OCI-LY3 (cell line): ENCODE measurements at regions not wholly inside any gene's neighbourhood (a gene's known extent, or its start where the extent isn't known, plus 50 kb on each side); places are given as distances from the start of the nearest gene placed in this dataset.

ENCODE experiments used
- H2AFZ ChIP-seq: fragments of 200-600, 300-600 bp; shearing (Covaris generic); 2 replicates; pipeline ENCODE4 v1.6.0; 2014; ENCODE audit warnings: antibody characterized with exemption, low read depth, low read length
- H3K27ac ChIP-seq: fragments of 200-600, 300-600 bp; sonication (generic); 2 replicates; pipeline ENCODE4 v1.5.1; 2014; ENCODE audit warnings: mild to moderate bottlenecking, low read length, moderate library complexity, mixed read lengths
- H3K27me3 ChIP-seq: fragments of 200-600, 300-600 bp; sonication (generic); 2 replicates; pipeline ENCODE4 v1.6.1; 2014; ENCODE audit warnings: low read depth, low read length, mixed read lengths
- H3K36me3 ChIP-seq: fragments of 200-600, 300-600 bp; sonication (generic); replicated peaks from 2 replicates; pipeline ENCODE3; 2014; ENCODE audit warnings: low read depth, low read length, mixed read lengths
- H3K4me1 ChIP-seq: fragments of 300-600, 200-600 bp; sonication (generic); 2 replicates; pipeline ENCODE4 v1.6.1; 2014; ENCODE audit warnings: low read length, mixed read lengths
- H3K4me2 ChIP-seq: fragments of 200-600, 300-600 bp; sonication (generic); 2 replicates; pipeline ENCODE4 v1.6.1; 2014; ENCODE audit warnings: low read length, mixed read lengths
- H3K4me3 ChIP-seq: fragments of 300-600, 200-600 bp; sonication (generic); 2 replicates; pipeline ENCODE4 v1.5.1; 2014; ENCODE audit warnings: antibody characterized with exemption, mild to moderate bottlenecking, low read length, moderate library complexity
- H3K79me2 ChIP-seq: fragments of 300-600, 200-600 bp; shearing (Covaris generic); 2 replicates; pipeline ENCODE4 v1.6.1; 2014; ENCODE audit warnings: mild to moderate bottlenecking, low read length, mixed read lengths
- H3K9ac ChIP-seq: fragments of 300-600, 200-600 bp; shearing (Covaris generic); 2 replicates; pipeline ENCODE4 v1.6.0; 2014; ENCODE audit warnings: mild to moderate bottlenecking, low read length, moderate library complexity
- H3K9me3 ChIP-seq: fragments of 200-600, 300-600 bp; shearing (Covaris generic); 2 replicates; pipeline ENCODE4 v1.6.1; 2014; ENCODE audit warnings: low read length, mixed read lengths; ENCODE audit not compliant: insufficient read depth
- H4K20me1 ChIP-seq: fragments of 200-600, 300-600 bp; sonication (generic); 2 replicates; pipeline ENCODE4 v1.6.1; 2016; ENCODE audit warnings: low read length, mixed read lengths; ENCODE audit not compliant: insufficient read depth
- CTCF ChIP-seq: fragments of 200-600, 300-600 bp; sonication (generic); IDR thresholded peaks from 2 replicates; pipeline ENCODE4 v1.5.1; 2014; ENCODE audit warnings: antibody characterized with exemption, low read length, low read depth
- EZH2phosphoT487 ChIP-seq: fragments of 200-600 bp; shearing (Covaris generic); IDR thresholded peaks from 2 replicates; pipeline ENCODE4 v1.6.1; 2018; ENCODE audit warnings: antibody characterized with exemption, mixed run types, low read depth

- TF ChIP-seq CTCF (no peak), EZH2phosphoT487 (no peak)
- H3K79me2 ChIP-seq: no peaks in the 10 kb centered on the region
- no peak overlapping the region for H2AFZ ChIP-seq
- H4K20me1 ChIP-seq: no peaks in the 10 kb centered on the region
- no peak overlapping the region for H3K27ac ChIP-seq
- H3K4me3 ChIP-seq: no peak overlapping the region
- H3K4me1 ChIP-seq: no peaks in the 10 kb centered on the region
- no peak overlapping the region for H3K9ac ChIP-seq
- H3K36me3 ChIP-seq: no peaks in the 10 kb centered on the region
- no peak overlapping the region for H3K4me2 ChIP-seq
- H3K27me3 ChIP-seq: no peaks in the 10 kb centered on the region
- no peaks in the 10 kb centered on the region for H3K9me3 ChIP-seq
These were observed 62.9 kb upstream of the IL17B start for GRCh38 chr5:149441986-149442385.

- no peak overlapping the region for H3K4me3 ChIP-seq
- H3K27ac ChIP-seq: no peak overlapping the region
- H4K20me1 ChIP-seq: no peaks in the 10 kb centered on the region
- H2AFZ ChIP-seq: no peak overlapping the region
- TF ChIP-seq EZH2phosphoT487: no peak
- TF ChIP-seq CTCF: no peak
- no peak overlapping the region for H3K4me2 ChIP-seq
- H3K27me3 ChIP-seq: no peaks in the 10 kb centered on the region
- H3K36me3 ChIP-seq: no peaks in the 10 kb centered on the region
- H3K79me2 ChIP-seq: no peaks in the 10 kb centered on the region
- no peaks in the 10 kb centered on the region for H3K9me3 ChIP-seq
- H3K4me1 ChIP-seq: no peaks in the 10 kb centered on the region
- no peak overlapping the region for H3K9ac ChIP-seq
These were observed 62.2 kb upstream of the IL17B start for GRCh38 chr5:149441194-149441753.

- no peak overlapping the region for H3K27ac ChIP-seq
- TF ChIP-seq EZH2phosphoT487 (no peak), CTCF (no peak)
- no peak overlapping the region for H3K9ac ChIP-seq
These were observed 60.9 kb upstream of the IL17B start for GRCh38 chr5:149439899-149440542.

GRCh38 chr5:149438711-149439132 lies 59.6 kb upstream of the IL17B start:
- Histone ChIP-seq H3K27me3 (0 out of 2 replicates have a peak, but pooled peaks cover 5% of the 10 kb centered on the region), H2AFZ (no peak overlapping the region), H3K4me3 (no peak overlapping the region), H3K4me2 (no peak overlapping the region), H3K9me3 (no peaks in the 10 kb centered on the region), H3K79me2 (no peaks in the 10 kb centered on the region), H4K20me1 (no peaks in the 10 kb centered on the region), H3K27ac (no peak overlapping the region), H3K36me3 (no peaks in the 10 kb centered on the region), H3K4me1 (no peaks in the 10 kb centered on the region), H3K9ac (no peak overlapping the region)
- no peak for TF ChIP-seq EZH2phosphoT487

More at GRCh38 chr5:149439899-149440542, 60.9 kb upstream of the IL17B start:
- Histone ChIP-seq H3K79me2 (no peaks in the 10 kb centered on the region), H3K4me3 (no peak overlapping the region), H3K36me3 (no peaks in the 10 kb centered on the region), H2AFZ (no peak overlapping the region), H3K27me3 (0 out of 2 replicates have a peak, but pooled peaks cover 5% of the 10 kb centered on the region), H4K20me1 (no peaks in the 10 kb centered on the region), H3K4me2 (no peak overlapping the region), H3K9me3 (no peaks in the 10 kb centered on the region), H3K4me1 (no peaks in the 10 kb centered on the region)
